ENCODE measurements at regions not wholly inside any gene's neighbourhood (a gene's known extent, or its start where the extent isn't known, plus 50 kb on each side); places are given as distances from the start of the nearest gene placed in this dataset.

- no peaks in the 10 kb centered on the region; the same call in 1 of the 2 replicates for H3K36me3 ChIP-seq (ENCODE audit: insufficient read depth)
- TF ChIP-seq POLR2AphosphoS5 (IDR thresholded peaks at IDR 0.05; ENCODE audit: low read depth), result no peak
- no peak for TF ChIP-seq ZNF331 (CRISPR knock-in tag; IDR thresholded peaks at IDR 0.05; ENCODE audit: low read depth)
- no peak for TF ChIP-seq STAT1 (IDR thresholded peaks at IDR 0.05; ENCODE audit: unreplicated experiment)
- TF ChIP-seq CREB1 (CRISPR knock-in tag; IDR thresholded peaks at IDR 0.05; ENCODE audit: low read depth), result no peak
- TF ChIP-seq EZH2 (IDR thresholded peaks at IDR 0.05; ENCODE audit: low read depth, unreplicated experiment), result no peak
- TF ChIP-seq NANOG (IDR thresholded peaks at IDR 0.05; ENCODE audit: borderline replicate concordance), result no peak
- TF ChIP-seq, protein P1, sequence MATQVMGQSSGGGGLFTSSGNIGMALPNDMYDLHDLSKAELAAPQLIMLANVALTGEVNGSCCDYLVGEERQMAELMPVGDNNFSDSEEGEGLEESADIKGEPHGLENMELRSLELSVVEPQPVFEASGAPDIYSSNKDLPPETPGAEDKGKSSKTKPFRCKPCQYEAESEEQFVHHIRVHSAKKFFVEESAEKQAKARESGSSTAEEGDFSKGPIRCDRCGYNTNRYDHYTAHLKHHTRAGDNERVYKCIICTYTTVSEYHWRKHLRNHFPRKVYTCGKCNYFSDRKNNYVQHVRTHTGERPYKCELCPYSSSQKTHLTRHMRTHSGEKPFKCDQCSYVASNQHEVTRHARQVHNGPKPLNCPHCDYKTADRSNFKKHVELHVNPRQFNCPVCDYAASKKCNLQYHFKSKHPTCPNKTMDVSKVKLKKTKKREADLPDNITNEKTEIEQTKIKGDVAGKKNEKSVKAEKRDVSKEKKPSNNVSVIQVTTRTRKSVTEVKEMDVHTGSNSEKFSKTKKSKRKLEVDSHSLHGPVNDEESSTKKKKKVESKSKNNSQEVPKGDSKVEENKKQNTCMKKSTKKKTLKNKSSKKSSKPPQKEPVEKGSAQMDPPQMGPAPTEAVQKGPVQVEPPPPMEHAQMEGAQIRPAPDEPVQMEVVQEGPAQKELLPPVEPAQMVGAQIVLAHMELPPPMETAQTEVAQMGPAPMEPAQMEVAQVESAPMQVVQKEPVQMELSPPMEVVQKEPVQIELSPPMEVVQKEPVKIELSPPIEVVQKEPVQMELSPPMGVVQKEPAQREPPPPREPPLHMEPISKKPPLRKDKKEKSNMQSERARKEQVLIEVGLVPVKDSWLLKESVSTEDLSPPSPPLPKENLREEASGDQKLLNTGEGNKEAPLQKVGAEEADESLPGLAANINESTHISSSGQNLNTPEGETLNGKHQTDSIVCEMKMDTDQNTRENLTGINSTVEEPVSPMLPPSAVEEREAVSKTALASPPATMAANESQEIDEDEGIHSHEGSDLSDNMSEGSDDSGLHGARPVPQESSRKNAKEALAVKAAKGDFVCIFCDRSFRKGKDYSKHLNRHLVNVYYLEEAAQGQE (IDR thresholded peaks at IDR 0.05; ENCODE audit: unreplicated experiment), result no peak
- TF ChIP-seq, protein P2, sequence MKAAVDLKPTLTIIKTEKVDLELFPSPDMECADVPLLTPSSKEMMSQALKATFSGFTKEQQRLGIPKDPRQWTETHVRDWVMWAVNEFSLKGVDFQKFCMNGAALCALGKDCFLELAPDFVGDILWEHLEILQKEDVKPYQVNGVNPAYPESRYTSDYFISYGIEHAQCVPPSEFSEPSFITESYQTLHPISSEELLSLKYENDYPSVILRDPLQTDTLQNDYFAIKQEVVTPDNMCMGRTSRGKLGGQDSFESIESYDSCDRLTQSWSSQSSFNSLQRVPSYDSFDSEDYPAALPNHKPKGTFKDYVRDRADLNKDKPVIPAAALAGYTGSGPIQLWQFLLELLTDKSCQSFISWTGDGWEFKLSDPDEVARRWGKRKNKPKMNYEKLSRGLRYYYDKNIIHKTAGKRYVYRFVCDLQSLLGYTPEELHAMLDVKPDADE (IDR thresholded peaks at IDR 0.05), result no peak
- no peak for TF ChIP-seq ZNF114 (CRISPR knock-in tag; IDR thresholded peaks at IDR 0.05)
- TF ChIP-seq CTCF (conservative IDR thresholded peaks at IDR 0.05; ENCODE audit: low read depth in 2 of 2), result no peak
- TF ChIP-seq EZH2phosphoT487 (IDR thresholded peaks at IDR 0.05; ENCODE audit: unreplicated experiment), result no peak
- TF ChIP-seq JUNB (IDR thresholded peaks at IDR 0.05; ENCODE audit: unreplicated experiment), result no peak
- TF ChIP-seq, protein P3, sequence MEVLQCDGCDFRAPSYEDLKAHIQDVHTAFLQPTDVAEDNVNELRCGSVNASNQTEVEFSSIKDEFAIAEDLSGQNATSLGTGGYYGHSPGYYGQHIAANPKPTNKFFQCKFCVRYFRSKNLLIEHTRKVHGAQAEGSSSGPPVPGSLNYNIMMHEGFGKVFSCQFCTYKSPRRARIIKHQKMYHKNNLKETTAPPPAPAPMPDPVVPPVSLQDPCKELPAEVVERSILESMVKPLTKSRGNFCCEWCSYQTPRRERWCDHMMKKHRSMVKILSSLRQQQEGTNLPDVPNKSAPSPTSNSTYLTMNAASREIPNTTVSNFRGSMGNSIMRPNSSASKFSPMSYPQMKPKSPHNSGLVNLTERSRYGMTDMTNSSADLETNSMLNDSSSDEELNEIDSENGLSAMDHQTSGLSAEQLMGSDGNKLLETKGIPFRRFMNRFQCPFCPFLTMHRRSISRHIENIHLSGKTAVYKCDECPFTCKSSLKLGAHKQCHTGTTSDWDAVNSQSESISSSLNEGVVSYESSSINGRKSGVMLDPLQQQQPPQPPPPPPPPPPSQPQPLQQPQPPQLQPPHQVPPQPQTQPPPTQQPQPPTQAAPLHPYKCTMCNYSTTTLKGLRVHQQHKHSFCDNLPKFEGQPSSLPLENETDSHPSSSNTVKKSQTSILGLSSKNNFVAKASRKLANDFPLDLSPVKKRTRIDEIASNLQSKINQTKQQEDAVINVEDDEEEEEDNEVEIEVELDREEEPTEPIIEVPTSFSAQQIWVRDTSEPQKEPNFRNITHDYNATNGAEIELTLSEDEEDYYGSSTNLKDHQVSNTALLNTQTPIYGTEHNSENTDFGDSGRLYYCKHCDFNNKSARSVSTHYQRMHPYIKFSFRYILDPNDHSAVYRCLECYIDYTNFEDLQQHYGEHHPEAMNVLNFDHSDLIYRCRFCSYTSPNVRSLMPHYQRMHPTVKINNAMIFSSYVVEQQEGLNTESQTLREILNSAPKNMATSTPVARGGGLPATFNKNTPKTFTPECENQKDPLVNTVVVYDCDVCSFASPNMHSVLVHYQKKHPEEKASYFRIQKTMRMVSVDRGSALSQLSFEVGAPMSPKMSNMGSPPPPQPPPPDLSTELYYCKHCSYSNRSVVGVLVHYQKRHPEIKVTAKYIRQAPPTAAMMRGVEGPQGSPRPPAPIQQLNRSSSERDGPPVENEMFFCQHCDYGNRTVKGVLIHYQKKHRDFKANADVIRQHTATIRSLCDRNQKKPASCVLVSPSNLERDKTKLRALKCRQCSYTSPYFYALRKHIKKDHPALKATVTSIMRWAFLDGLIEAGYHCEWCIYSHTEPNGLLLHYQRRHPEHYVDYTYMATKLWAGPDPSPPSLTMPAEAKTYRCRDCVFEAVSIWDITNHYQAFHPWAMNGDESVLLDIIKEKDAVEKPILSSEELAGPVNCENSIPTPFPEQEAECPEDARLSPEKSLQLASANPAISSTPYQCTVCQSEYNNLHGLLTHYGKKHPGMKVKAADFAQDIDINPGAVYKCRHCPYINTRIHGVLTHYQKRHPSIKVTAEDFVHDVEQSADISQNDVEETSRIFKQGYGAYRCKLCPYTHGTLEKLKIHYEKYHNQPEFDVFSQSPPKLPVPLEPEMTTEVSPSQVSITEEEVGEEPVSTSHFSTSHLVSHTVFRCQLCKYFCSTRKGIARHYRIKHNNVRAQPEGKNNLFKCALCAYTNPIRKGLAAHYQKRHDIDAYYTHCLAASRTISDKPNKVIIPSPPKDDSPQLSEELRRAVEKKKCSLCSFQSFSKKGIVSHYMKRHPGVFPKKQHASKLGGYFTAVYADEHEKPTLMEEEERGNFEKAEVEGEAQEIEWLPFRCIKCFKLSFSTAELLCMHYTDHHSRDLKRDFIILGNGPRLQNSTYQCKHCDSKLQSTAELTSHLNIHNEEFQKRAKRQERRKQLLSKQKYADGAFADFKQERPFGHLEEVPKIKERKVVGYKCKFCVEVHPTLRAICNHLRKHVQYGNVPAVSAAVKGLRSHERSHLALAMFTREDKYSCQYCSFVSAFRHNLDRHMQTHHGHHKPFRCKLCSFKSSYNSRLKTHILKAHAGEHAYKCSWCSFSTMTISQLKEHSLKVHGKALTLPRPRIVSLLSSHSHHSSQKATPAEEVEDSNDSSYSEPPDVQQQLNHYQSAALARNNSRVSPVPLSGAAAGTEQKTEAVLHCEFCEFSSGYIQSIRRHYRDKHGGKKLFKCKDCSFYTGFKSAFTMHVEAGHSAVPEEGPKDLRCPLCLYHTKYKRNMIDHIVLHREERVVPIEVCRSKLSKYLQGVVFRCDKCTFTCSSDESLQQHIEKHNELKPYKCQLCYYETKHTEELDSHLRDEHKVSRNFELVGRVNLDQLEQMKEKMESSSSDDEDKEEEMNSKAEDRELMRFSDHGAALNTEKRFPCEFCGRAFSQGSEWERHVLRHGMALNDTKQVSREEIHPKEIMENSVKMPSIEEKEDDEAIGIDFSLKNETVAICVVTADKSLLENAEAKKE (CRISPR knock-in tag; IDR thresholded peaks at IDR 0.05), result no peak
- H3K4me1 ChIP-seq (ENCODE audit: insufficient read depth), result no peaks in the 10 kb centered on the region
- H4K20me1 ChIP-seq (replicated peaks; ENCODE audit: insufficient read depth), result no peaks in the 10 kb centered on the region
- H3K27me3 ChIP-seq (ENCODE audit: insufficient read depth), result no peaks in the 10 kb centered on the region
- no peak overlapping the region for H2AFZ ChIP-seq
- Mint-ChIP-seq H3K27me3 (ENCODE audit: insufficient read depth, low read depth, poor library complexity) (peaks cover 5% of the 10 kb centered on the region), H3K4me3 (no peak overlapping the region), H3K4me1 (no peaks in the 10 kb centered on the region), H3K27ac (no peak overlapping the region), H3K9me3 (no peaks in the 10 kb centered on the region; the same call in 2 of the 3 replicates), H3K36me3 (ENCODE audit: low read depth) (peaks cover 2% of the 10 kb centered on the region; the same call in 1 of the 3 replicates)
- no peaks in the 10 kb centered on the region for H3F3A ChIP-seq (replicated peaks; ENCODE audit: low read depth)
- H3K9me2 ChIP-seq (ENCODE audit: insufficient read depth), result 0 out of 2 replicates have a peak, but pooled peaks cover 5% of the 10 kb centered on the region
- H3K79me2 ChIP-seq (replicated peaks; ENCODE audit: insufficient read depth), result no peaks in the 10 kb centered on the region
- ATAC-seq (no peak), DNase-seq (ENCODE audit: low spot score) (no peak)
- H3K4me2 ChIP-seq, result no peak overlapping the region
- H3K27ac ChIP-seq (ENCODE audit: low read depth), result no peak overlapping the region
- H3K4me3 ChIP-seq, result no peak overlapping the region
Measured at GRCh38 chr6:145034664-145035063, 700.7 kb downstream of the EPM2A start.

Measured in GM23338 (cell line).